NCI-H1436 (cell line): ENCODE measurements at regions not wholly inside any gene's neighbourhood (a gene's known extent, or its start where the extent isn't known, plus 50 kb on each side); places are given as distances from the start of the nearest gene placed in this dataset.
A peak's percentile ranks its signal among the peaks of the same experiment; 100 is the strongest.
"Not testable (repeated sequence)": the region's sequence is repeated elsewhere in the genome, so short reads cannot be mapped to it uniquely, and the experiment has no call there.

Experiments used
- DNase-seq: peaks from one replicate; lab custom pipeline; 2025; lab: John Stamatoyannopoulos, UW

GRCh38 chr6:9007027-9007426 is 571.7 kb upstream of the SLC35B3 start:
- DNase-seq = no peak

- DNase-seq = no peak
These were observed 567.5 kb upstream of the SLC35B3 start for GRCh38 chr6:9002833-9003232.

GRCh38 chr6:8995156-8995555 is 559.8 kb upstream of the SLC35B3 start:
- no peak for DNase-seq

GRCh38 chr6:8993111-8993510 is 557.8 kb upstream of the SLC35B3 start:
- DNase-seq = no peak

- no peak for DNase-seq
These were observed 556.5 kb upstream of the SLC35B3 start for GRCh38 chr6:8991844-8992243.

- no peak for DNase-seq
These were observed 554.7 kb upstream of the SLC35B3 start for GRCh38 chr6:8990075-8990474.

GRCh38 chr6:8983202-8983688 is 547.9 kb upstream of the SLC35B3 start:
- DNase-seq = peak; percentile 63

GRCh38 chr6:8982668-8983067 is 547.3 kb upstream of the SLC35B3 start:
- DNase-seq = no peak

GRCh38 chr6:8973395-8973794 is 538.0 kb upstream of the SLC35B3 start:
- DNase-seq = no peak

- no peak for DNase-seq
These were observed 534.4 kb upstream of the SLC35B3 start for GRCh38 chr6:8969747-8970146.

GRCh38 chr6:8958894-8959511 is 523.7 kb upstream of the SLC35B3 start:
- DNase-seq = no peak

- DNase-seq = no peak
These were observed 518.0 kb upstream of the SLC35B3 start for GRCh38 chr6:8953310-8953709.

- DNase-seq = peak; percentile 16
These were observed 513.4 kb upstream of the SLC35B3 start for GRCh38 chr6:8948733-8949132.

GRCh38 chr6:8947900-8948299 is 512.6 kb upstream of the SLC35B3 start:
- DNase-seq = no peak

GRCh38 chr6:8944548-8944947 is 509.2 kb upstream of the SLC35B3 start:
- DNase-seq = no peak

GRCh38 chr6:8943073-8943472 is 507.7 kb upstream of the SLC35B3 start:
- DNase-seq = no peak

- no peak for DNase-seq
These were observed 506.2 kb upstream of the SLC35B3 start for GRCh38 chr6:8941577-8941976.

GRCh38 chr6:8940356-8940755 is 505.0 kb upstream of the SLC35B3 start:
- DNase-seq = peak; percentile 21

- no peak for DNase-seq
These were observed 504.3 kb upstream of the SLC35B3 start for GRCh38 chr6:8939615-8940014.

- DNase-seq = no peak
These were observed 499.0 kb upstream of the SLC35B3 start for GRCh38 chr6:8934318-8934717.

GRCh38 chr6:8930009-8930408 is 494.7 kb upstream of the SLC35B3 start:
- no peak for DNase-seq

GRCh38 chr6:8920244-8920643 is 484.9 kb upstream of the SLC35B3 start:
- not testable (repeated sequence) for DNase-seq

GRCh38 chr6:8918196-8918595 is 482.9 kb upstream of the SLC35B3 start:
- DNase-seq = no peak

- DNase-seq = no peak
These were observed 479.4 kb upstream of the SLC35B3 start for GRCh38 chr6:8914700-8915099.
